ENCODE measurements at regions not wholly inside any gene's neighbourhood (a gene's known extent, or its start where the extent isn't known, plus 50 kb on each side); places are given as distances from the start of the nearest gene placed in this dataset.

DNA sequence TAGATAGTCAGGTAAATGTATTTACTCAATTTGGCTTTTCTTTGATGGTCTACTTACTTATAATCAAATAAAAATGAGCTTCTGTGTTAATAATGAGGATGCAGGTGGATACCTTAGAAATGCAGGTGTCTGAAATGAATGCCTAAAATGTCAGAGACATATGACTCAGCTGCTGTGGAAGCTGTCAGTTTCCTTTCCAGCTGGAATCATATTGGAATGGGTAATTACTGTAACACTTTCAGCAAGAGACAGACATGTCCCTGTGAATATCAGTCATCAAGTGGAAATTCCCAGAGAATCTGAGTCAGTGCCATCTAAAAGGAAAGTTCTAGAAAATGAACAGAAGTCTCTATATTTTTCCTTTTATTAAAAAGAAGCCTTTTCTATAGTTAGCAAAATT is 783.0 kb upstream of the AADAT start:
- TF ChIP-seq POLR2A (IDR thresholded peaks at IDR 0.05; ENCODE audit: low read depth, low read length) = no peak
- no peak for TF ChIP-seq POLR2AphosphoS5 (IDR thresholded peaks at IDR 0.05; ENCODE audit: low read depth, low read length)
